Peyer's patch (tissue), 4 donors: ENCODE measurements at regions not wholly inside any gene's neighbourhood (a gene's known extent, or its start where the extent isn't known, plus 50 kb on each side); places are given as distances from the start of the nearest gene placed in this dataset.

ENCODE experiments used
- POLR2A ChIP-seq, 2 donors: fragments of 450-650 bp; IDR thresholded peaks; one replicate each; pipeline ENCODE4 v1.5.1; 2017; ENCODE audit warnings: antibody characterized with exemption in 2 of 2, mild to moderate bottlenecking in 2 of 2, moderate library complexity in 2 of 2
- TF ChIP-seq, protein P1 (sequence below), 6 experiments: fragments of 450-650 bp in 4 of 6; fragments of 200-600 bp in 2 of 6; sonication (generic) in 1 of 6; IDR thresholded peaks; one replicate each; pipeline ENCODE4 v1.5.1; 2017 to 2019; ENCODE audit warnings: antibody characterized with exemption in 6 of 6, mild to moderate bottlenecking in 3 of 6, moderate library complexity in 1 of 6

DNA sequence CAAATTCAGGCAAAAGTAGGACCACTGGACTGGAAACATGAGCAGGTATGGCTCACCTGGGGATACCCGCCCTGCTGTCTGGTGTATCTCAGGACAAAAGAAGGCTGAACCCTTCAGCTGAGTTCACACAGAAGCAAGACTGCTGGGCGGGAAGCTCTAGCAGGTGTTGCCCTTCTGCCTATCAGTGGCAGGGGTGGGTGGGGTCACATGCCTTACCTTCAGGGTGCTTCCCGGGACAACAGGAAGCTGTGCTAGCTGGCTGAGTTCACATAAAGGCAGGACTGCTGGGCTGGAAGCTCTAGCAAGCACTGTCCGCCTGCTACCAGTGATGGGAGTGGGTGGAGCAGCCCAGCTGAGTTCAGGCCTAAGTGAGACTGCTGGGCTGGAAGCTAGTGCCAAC lies 498.8 kb upstream of the ZNF608 start:
- TF ChIP-seq, protein P1, sequence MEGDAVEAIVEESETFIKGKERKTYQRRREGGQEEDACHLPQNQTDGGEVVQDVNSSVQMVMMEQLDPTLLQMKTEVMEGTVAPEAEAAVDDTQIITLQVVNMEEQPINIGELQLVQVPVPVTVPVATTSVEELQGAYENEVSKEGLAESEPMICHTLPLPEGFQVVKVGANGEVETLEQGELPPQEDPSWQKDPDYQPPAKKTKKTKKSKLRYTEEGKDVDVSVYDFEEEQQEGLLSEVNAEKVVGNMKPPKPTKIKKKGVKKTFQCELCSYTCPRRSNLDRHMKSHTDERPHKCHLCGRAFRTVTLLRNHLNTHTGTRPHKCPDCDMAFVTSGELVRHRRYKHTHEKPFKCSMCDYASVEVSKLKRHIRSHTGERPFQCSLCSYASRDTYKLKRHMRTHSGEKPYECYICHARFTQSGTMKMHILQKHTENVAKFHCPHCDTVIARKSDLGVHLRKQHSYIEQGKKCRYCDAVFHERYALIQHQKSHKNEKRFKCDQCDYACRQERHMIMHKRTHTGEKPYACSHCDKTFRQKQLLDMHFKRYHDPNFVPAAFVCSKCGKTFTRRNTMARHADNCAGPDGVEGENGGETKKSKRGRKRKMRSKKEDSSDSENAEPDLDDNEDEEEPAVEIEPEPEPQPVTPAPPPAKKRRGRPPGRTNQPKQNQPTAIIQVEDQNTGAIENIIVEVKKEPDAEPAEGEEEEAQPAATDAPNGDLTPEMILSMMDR (IDR thresholded peaks at IDR 0.05), result no peak
- no peak for TF ChIP-seq POLR2A (IDR thresholded peaks at IDR 0.05)
